ENCODE measurements at regions not wholly inside any gene's neighbourhood (a gene's known extent, or its start where the extent isn't known, plus 50 kb on each side); places are given as distances from the start of the nearest gene placed in this dataset.

DNA sequence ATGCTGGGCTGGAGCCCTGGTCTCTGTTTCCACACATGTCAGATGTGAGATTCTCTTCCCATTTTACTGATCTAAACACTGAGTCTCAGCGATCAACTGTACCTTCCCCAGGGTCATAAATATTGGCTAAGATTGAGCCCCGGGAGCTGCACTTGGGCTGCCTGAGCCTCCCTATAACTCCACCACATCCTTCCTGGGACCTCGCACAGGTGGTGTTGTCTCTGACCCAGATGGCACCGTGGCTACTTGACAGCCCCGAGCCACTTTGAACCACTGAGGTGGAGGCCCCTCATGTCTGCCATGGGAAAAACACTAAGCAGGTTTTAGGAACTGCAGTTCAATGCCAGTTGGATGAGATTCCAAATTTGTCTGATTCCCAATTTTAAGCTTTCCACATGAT lies 586.5 kb downstream of the IRX1 start:
- Histone ChIP-seq H3K4me3 (no peak overlapping the region), H3K4me1 (ENCODE audit: insufficient read depth) (no peaks in the 10 kb centered on the region), H3K36me3 (no peaks in the 10 kb centered on the region), H3K9me3 (no peaks in the 10 kb centered on the region), H3K27me3 (no peaks in the 10 kb centered on the region), H3K27ac (no peak overlapping the region)
- intact Hi-C loops (cut with DNase I) = no loop called here
- no peak for DNase-seq
- TF ChIP-seq, protein P1, sequence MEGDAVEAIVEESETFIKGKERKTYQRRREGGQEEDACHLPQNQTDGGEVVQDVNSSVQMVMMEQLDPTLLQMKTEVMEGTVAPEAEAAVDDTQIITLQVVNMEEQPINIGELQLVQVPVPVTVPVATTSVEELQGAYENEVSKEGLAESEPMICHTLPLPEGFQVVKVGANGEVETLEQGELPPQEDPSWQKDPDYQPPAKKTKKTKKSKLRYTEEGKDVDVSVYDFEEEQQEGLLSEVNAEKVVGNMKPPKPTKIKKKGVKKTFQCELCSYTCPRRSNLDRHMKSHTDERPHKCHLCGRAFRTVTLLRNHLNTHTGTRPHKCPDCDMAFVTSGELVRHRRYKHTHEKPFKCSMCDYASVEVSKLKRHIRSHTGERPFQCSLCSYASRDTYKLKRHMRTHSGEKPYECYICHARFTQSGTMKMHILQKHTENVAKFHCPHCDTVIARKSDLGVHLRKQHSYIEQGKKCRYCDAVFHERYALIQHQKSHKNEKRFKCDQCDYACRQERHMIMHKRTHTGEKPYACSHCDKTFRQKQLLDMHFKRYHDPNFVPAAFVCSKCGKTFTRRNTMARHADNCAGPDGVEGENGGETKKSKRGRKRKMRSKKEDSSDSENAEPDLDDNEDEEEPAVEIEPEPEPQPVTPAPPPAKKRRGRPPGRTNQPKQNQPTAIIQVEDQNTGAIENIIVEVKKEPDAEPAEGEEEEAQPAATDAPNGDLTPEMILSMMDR (IDR thresholded peaks at IDR 0.05) = no peak
- TF ChIP-seq POLR2A (IDR thresholded peaks at IDR 0.05) = no peak
- TF ChIP-seq EP300 (IDR thresholded peaks at IDR 0.05) = no peak
- WGBS, 3 donors = 84 to 94% (median 88%) methylated on average over 5 of the region's 5 CpGs

DNA sequence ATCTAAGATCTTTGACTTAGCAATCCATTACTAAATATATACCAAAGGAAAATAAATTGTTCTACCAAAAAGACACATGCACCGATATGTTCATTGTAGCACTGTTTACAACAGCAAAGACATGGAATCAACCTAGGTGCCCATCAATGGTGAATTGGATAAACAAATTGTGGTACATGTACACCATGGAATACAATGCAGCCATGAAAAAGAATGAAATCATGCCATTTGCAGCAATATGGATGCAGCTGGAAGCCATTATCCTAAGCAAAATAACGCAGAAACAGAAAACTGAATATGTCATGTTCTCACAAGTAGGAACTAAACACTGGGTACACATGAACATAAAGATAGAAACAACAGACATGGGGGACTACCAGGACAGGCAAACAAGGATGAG lies 589.5 kb downstream of the IRX1 start:
- H3K27me3 ChIP-seq = no peaks in the 10 kb centered on the region
- H3K36me3 ChIP-seq = no peaks in the 10 kb centered on the region
- H3K27ac ChIP-seq = no peak overlapping the region
- no peaks in the 10 kb centered on the region for H3K4me1 ChIP-seq (ENCODE audit: insufficient read depth)
- intact Hi-C loops (cut with DNase I) = no loop called here
- DNase-seq = no peak
- H3K4me3 ChIP-seq = no peak overlapping the region
- 83 to 92% (median 89%) methylated on average over 2 of the region's 2 CpGs for WGBS, 3 donors
- no peaks in the 10 kb centered on the region for H3K9me3 ChIP-seq
- TF ChIP-seq, protein P1 (IDR thresholded peaks at IDR 0.05) = no peak
- TF ChIP-seq POLR2A (IDR thresholded peaks at IDR 0.05) = no peak
- no peak for TF ChIP-seq EP300 (IDR thresholded peaks at IDR 0.05)

DNA sequence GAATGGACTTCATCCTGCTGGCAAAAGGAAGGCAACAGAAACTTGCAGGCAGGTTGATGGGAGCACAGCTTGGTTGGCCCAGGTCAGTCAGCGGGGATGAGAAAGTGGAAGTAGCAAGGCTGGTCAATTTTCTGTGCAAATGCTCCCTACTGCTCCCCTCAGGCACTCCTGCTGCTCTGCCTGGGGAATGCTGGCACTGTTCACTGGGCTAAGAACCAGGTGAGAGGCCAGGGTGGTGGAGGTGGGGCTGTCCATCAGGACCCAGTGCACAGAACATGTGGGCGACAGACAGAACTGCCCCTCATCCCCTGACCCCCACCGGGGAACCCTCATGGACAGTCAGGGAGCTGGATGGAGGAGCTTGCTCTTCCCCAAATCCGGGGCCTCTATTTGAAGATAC lies 593.1 kb downstream of the IRX1 start:
- WGBS, 3 donors = 67 to 82% (median 75%) methylated on average over 4 of the region's 4 CpGs
- Histone ChIP-seq H3K4me3 (no peak overlapping the region), H3K4me1 (ENCODE audit: insufficient read depth) (no peaks in the 10 kb centered on the region), H3K27ac (no peak overlapping the region), H3K27me3 (no peaks in the 10 kb centered on the region), H3K9me3 (no peaks in the 10 kb centered on the region), H3K36me3 (no peaks in the 10 kb centered on the region)
- TF ChIP-seq, protein P1 (IDR thresholded peaks at IDR 0.05) = no peak
- TF ChIP-seq POLR2A (IDR thresholded peaks at IDR 0.05) (no peak), EP300 (IDR thresholded peaks at IDR 0.05) (no peak)
- no peak for DNase-seq
- intact Hi-C loops (cut with DNase I) = no loop called here

DNA sequence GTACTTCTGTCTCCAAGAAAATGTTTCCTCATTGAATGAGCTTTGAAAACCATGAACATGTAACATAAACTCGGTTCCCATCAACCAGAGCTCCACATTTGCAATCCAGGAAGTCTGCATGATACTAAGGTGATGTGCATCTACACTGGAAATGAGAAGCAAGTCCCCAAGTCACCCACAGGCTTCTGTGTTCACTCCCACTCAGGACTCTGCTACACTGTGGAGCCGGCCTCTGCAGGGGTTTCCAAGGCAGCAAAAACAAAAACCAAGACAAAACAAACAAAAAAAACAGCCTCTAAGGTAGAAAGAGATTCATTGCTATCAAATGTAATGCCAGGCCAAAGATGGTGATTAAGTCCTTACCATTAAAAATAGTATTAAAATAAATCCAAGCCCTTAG lies 593.7 kb downstream of the IRX1 start:
- Histone ChIP-seq H3K4me1 (ENCODE audit: insufficient read depth) (no peaks in the 10 kb centered on the region), H3K36me3 (no peaks in the 10 kb centered on the region), H3K4me3 (no peak overlapping the region), H3K9me3 (no peaks in the 10 kb centered on the region), H3K27ac (no peak overlapping the region), H3K27me3 (no peaks in the 10 kb centered on the region)
- DNase-seq = no peak
- TF ChIP-seq POLR2A (IDR thresholded peaks at IDR 0.05) = no peak
- TF ChIP-seq EP300 (IDR thresholded peaks at IDR 0.05) = no peak
- TF ChIP-seq, protein P1 (IDR thresholded peaks at IDR 0.05) = no peak
- intact Hi-C loops (cut with DNase I) = no loop called here
- 18 to 31% (median 27%) methylated on average over 2 of the region's 2 CpGs for WGBS, 3 donors

DNA sequence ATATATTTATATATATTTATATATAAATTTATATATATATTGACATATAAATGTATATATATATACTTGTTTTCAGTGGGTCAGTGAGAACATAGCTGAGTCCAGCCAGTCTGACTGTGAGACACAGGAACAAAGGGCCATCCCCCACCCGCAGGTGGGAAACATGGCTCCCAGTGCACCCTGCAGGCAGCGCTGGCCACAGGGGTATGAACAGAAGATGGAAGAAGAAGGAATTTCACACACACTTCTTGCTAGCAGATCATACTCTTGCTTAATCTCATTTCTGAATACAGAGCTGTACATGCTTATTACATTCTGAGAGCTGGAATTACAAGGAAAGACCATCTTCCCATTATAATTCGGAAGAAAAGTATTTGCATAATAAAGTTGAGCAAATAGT lies 595.4 kb downstream of the IRX1 start:
- WGBS, 3 donors = 83 to 87% (median 86%) methylated on average over 3 of the region's 3 CpGs
- no peak for TF ChIP-seq EP300 (IDR thresholded peaks at IDR 0.05)
- TF ChIP-seq POLR2A (IDR thresholded peaks at IDR 0.05) = no peak
- TF ChIP-seq, protein P1 (IDR thresholded peaks at IDR 0.05) = no peak
- intact Hi-C loops (cut with DNase I) = no loop called here
- Histone ChIP-seq H3K4me1 (ENCODE audit: insufficient read depth) (no peaks in the 10 kb centered on the region), H3K9me3 (no peaks in the 10 kb centered on the region), H3K36me3 (no peaks in the 10 kb centered on the region), H3K4me3 (no peak overlapping the region), H3K27ac (no peak overlapping the region), H3K27me3 (no peaks in the 10 kb centered on the region)
- no peak for DNase-seq

Measured in ovary (tissue), 7 donors.